Panc1 (cell line): ENCODE measurements at regions not wholly inside any gene's neighbourhood (a gene's known extent, or its start where the extent isn't known, plus 50 kb on each side); places are given as distances from the start of the nearest gene placed in this dataset.

ENCODE experiments used
- POLR2AphosphoS5 ChIP-seq: IDR thresholded peaks from 2 replicates; pipeline ENCODE4 v1.6.1; 2012; ENCODE audit warnings: mild to moderate bottlenecking, low read depth, low read length, moderate library complexity
- TF ChIP-seq, protein P1 (sequence below): fragments of 450-650 bp; IDR thresholded peaks from 2 replicates; pipeline ENCODE4 v1.5.1; 2017; ENCODE audit warnings: mild to moderate bottlenecking

DNA sequence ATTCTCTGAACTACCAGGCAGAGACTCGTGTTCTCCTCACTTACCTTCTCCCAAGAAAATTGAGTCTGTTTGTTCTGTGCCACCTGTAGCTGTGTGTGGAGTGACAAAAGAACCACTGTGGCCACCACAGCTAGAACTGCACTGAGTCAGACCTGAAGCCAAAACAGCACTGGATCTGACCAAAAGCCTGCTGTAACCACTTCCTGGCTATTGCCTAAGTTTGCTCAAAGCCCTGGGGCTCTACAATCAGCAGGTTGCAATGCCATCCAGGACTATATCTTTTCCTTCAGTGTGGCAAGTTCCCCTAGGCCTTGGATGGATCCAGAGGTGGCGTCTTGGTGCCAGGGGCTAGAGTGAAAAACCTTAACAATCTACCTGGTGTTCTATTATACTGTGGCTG is 449.1 kb downstream of the FAM133A start:
- no peak for TF ChIP-seq POLR2AphosphoS5
- TF ChIP-seq, protein P1, sequence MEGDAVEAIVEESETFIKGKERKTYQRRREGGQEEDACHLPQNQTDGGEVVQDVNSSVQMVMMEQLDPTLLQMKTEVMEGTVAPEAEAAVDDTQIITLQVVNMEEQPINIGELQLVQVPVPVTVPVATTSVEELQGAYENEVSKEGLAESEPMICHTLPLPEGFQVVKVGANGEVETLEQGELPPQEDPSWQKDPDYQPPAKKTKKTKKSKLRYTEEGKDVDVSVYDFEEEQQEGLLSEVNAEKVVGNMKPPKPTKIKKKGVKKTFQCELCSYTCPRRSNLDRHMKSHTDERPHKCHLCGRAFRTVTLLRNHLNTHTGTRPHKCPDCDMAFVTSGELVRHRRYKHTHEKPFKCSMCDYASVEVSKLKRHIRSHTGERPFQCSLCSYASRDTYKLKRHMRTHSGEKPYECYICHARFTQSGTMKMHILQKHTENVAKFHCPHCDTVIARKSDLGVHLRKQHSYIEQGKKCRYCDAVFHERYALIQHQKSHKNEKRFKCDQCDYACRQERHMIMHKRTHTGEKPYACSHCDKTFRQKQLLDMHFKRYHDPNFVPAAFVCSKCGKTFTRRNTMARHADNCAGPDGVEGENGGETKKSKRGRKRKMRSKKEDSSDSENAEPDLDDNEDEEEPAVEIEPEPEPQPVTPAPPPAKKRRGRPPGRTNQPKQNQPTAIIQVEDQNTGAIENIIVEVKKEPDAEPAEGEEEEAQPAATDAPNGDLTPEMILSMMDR: no peak
